ENCODE measurements at regions not wholly inside any gene's neighbourhood (a gene's known extent, or its start where the extent isn't known, plus 50 kb on each side); places are given as distances from the start of the nearest gene placed in this dataset.

GRCh38 chr11:134480136-134480712, 68.2 kb upstream of the B3GAT1 start:
- TF ChIP-seq CTCF (IDR thresholded peaks at IDR 0.05; ENCODE audit: insufficient read depth, low read depth, low read length) (no peak), EZH2 (IDR thresholded peaks at IDR 0.05; ENCODE audit: insufficient read depth, low read length) (no peak)

Data from astrocyte (in vitro differentiated cells and primary cell).